ENCODE measurements at regions not wholly inside any gene's neighbourhood (a gene's known extent, or its start where the extent isn't known, plus 50 kb on each side); places are given as distances from the start of the nearest gene placed in this dataset.

- DNase-seq: no peak
Observed at GRCh38 chr4:58679886-58680285, 1569.7 kb upstream of the IGFBP7 start.

DNA sequence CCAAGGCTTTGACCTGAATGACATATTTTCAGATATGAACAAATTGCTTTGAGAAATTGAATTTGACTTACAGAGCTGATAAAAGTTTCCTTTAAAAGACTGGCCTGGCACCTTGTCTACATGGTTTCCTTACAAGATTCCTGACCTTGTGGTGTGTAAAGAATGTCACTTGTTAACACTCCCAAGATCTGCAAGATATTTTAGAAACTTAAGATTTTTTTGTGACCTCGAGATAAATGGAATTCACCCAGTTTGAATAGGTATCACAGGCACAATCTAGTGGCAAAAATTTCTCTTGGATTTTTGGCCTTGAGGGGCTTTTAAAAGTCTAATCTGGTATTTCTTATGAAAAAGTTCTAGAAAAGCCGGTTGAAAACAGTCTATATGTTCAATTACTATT, 1568.9 kb upstream of the IGFBP7 start:
- DNase-seq: no peak

- no peak for DNase-seq
Observed at GRCh38 chr4:58669783-58670182, 1559.6 kb upstream of the IGFBP7 start.

DNA sequence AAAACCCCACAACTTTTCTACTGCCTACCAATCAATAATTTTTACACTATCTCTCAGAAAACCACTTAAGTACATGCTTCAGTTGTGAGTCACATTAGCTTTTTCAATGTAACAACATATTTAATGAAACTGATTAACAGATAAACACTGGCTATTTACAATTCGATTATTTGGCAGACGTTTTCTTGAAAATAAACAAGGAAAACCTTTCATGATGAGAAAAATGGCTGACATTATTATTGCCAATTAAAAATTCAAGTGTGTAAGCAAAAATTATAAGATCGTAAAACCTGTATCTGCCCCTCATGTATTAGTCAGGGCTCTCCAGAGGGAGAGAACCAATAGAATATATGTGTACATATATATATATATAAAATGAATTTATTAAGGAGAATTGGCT, 1555.5 kb upstream of the IGFBP7 start:
- no peak for DNase-seq

GRCh38 chr4:58658701-58659100, 1548.5 kb upstream of the IGFBP7 start:
- DNase-seq: no peak

- DNase-seq: no peak
Observed at GRCh38 chr4:58653251-58653650, 1543.1 kb upstream of the IGFBP7 start.

DNA sequence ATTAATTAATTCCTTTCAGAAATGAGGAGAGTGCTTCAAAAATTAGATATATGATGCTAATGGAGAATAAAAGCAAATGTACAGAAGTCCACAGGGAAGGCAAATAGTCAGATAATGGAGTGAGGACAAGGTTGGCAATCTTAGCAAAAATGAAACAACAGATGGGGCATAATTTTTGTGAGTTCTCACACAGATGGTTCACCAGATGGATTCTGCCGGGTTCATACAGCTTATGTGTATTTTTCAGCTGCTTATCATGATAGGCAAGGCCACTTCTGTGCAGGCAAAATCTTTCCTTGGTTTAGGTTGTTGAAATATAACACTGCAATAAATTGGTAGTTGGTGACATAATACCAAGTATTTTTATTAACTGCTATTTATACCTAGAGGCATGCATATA, 1539.0 kb upstream of the IGFBP7 start:
- DNase-seq: no peak

GRCh38 chr4:58646126-58646525, 1535.9 kb upstream of the IGFBP7 start:
- DNase-seq: no peak

- no peak for DNase-seq
Observed at GRCh38 chr4:58644549-58644948, 1534.4 kb upstream of the IGFBP7 start.

- DNase-seq: no peak
Observed at GRCh38 chr4:58636381-58636780, 1526.2 kb upstream of the IGFBP7 start.

- no peak for DNase-seq
Observed at GRCh38 chr4:58617226-58617625, 1507.0 kb upstream of the IGFBP7 start.

- DNase-seq: no peak
Observed at GRCh38 chr4:58611012-58611411, 1500.8 kb upstream of the IGFBP7 start.

DNA sequence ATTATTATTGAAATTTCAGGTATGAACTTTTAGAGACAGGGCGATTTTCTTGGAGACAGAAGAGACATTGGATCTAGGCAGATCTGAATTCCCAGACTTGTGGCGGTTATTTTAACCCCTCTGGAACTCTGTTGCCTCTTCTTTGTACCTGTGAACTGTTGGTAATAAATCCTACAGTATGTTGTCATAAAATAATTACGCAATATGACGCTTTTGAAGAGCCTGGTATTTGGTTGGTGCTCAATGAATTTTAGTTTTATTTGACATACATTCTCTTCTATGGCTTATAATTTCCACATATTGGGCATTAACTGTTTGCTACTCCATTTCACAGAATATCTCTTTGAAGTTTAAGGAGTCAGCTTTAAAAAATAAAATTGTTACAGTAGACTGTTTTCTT, 1496.1 kb upstream of the IGFBP7 start:
- DNase-seq: no peak

GRCh38 chr4:58603951-58604350, 1493.8 kb upstream of the IGFBP7 start:
- no peak for DNase-seq

DNA sequence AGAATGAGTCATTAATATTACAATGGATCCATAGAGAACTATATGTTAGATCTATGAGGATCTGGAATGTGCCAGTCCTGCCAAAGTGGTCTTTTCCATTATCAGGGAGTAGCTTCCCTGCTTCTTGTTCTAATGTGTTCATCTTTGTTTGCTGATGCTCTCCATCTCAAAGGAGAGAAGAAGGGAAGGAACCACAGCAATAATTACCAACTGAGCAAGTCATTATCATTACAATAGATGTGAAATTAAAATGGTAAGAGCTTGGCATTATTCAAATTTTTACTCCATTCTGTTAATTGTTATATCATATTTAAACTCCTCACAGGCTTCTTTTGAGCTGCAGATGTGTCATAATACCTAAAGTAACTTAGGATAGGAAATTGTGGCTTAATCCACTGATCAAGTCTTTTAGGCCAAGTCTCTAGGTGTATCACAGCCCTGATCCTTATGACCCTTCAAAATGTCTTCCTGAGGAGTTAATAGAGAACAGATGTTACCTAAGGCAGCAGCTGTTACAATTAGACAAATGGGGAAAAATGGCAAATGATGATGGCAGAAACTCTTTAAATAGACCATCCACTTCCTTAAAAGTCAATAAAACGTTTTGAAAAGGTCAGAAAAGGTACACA, 1492.7 kb upstream of the IGFBP7 start:
- DNase-seq: no peak

DNA sequence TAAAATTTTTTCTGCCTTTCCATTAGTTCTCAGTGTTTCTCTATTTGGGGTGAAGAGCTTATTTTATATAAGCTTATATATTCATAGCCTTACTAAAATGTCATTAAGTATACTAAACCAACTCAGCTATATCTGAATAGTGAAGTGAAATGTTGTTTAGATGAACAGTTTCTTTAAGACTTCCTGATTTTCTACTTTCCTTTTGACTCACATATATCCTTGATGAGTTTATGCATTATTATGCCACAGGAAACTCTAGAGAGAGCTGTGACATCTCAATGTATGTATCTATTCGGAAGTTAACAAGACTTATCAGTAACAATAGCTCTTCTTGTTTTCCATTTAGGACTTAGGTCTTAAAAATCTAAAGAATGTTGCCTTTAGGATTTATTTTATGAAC, 1491.8 kb upstream of the IGFBP7 start:
- DNase-seq: no peak

- DNase-seq: no peak
Observed at GRCh38 chr4:58600290-58600689, 1490.1 kb upstream of the IGFBP7 start.

DNA sequence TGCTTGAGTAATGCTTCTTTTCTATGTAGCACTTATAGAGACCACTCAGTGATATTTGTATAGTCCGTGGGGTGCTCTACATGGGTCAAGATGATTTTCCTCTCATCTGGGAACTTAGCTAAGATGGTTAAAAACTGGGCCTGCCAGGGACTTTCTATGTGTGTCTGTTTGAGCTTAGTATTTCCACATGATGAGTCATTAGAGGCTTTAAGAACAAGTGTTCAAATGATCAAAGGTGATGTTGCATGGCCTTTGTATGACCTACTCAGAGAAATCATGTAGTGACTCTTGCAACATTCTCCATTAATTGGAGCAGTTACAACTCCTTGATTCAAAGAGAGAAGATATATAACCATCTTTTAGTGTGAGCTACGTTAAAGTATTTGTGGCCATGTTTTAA, 1480.5 kb upstream of the IGFBP7 start:
- DNase-seq: no peak

GRCh38 chr4:58587856-58588255, 1477.7 kb upstream of the IGFBP7 start:
- no peak for DNase-seq

DNA sequence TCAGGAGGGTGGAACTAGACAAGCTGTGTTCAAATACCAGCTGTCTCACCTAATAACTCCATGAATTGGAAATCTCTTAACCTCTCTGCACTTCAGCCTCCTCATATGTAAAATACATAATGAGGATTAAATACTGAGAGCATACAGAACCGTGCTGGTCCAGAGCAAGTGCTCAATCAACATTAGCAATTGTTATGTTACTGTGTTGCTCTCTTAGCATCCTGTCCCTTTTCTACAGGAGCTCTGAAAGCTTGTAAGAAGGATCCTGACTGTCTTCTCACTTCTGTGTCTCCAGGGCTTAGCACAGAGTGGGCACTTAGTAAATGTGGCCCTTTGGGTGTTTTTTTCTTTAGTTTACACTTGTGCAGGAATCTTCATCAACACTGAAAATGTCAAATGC, 1456.1 kb upstream of the IGFBP7 start:
- DNase-seq: no peak

- DNase-seq: no peak
Observed at GRCh38 chr4:58564695-58565475, 1454.7 kb upstream of the IGFBP7 start.

GRCh38 chr4:58561170-58561569, 1451.0 kb upstream of the IGFBP7 start:
- DNase-seq: no peak

GRCh38 chr4:58560736-58561135, 1450.6 kb upstream of the IGFBP7 start:
- DNase-seq: no peak

GRCh38 chr4:58553679-58554078, 1443.5 kb upstream of the IGFBP7 start:
- no peak for DNase-seq

DNA sequence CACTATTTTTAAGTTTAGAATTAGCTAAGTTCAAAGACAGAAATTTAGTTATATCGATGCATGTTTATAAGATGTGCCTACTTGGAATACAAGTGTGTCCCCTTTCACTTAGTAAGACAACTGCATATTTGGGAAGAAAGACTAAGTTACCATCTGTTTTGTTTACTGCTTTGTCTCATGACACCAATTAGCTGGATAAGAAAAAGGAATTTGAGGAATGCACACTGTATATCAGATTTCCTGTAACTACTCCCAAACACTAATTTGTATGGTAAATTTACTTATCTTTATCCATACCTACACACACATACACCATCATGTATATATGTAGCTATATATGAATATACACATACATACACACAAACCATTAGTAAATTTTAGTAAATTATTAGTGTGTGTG, 1442.8 kb upstream of the IGFBP7 start:
- no peak for DNase-seq

All from NCI-H510A treated with DMSO at 0.1 percent for 48 hours (cell line).